ENCODE measurements at regions not wholly inside any gene's neighbourhood (a gene's known extent, or its start where the extent isn't known, plus 50 kb on each side); places are given as distances from the start of the nearest gene placed in this dataset.

DNA sequence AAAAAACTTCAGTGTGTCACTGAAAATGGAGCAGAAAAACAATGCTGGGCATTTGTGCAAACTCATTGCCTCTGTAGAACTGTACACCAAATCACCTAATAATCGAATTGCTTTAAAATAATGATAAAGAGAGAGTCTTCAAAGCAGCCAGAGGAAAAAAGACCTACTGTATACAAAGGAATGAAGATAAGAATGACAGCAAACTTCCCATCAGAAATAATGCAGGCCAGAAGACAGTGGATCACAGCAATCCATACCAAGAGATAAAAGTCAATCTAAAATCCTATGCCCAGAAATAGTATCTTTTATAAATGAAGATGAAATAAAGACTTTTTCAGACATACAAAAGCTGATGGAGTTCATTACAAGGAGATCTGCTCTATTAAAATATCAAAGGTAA is 134.7 kb upstream of the VEPH1 start:
- in situ Hi-C loops (cut with HindIII; ENCODE audit: low pct_ligation_motif_present, low sequenced_read_pairs): no loop called here
- H3K27ac ChIP-seq: no peak overlapping the region
- no peak for DNase-seq
- no peaks in the 10 kb centered on the region for H3K27me3 ChIP-seq (replicated peaks)
- H3K36me3 ChIP-seq (replicated peaks): no peaks in the 10 kb centered on the region
- H3K4me3 ChIP-seq (ENCODE audit: low read depth, low read length): no peak overlapping the region
- TF ChIP-seq, protein P1, sequence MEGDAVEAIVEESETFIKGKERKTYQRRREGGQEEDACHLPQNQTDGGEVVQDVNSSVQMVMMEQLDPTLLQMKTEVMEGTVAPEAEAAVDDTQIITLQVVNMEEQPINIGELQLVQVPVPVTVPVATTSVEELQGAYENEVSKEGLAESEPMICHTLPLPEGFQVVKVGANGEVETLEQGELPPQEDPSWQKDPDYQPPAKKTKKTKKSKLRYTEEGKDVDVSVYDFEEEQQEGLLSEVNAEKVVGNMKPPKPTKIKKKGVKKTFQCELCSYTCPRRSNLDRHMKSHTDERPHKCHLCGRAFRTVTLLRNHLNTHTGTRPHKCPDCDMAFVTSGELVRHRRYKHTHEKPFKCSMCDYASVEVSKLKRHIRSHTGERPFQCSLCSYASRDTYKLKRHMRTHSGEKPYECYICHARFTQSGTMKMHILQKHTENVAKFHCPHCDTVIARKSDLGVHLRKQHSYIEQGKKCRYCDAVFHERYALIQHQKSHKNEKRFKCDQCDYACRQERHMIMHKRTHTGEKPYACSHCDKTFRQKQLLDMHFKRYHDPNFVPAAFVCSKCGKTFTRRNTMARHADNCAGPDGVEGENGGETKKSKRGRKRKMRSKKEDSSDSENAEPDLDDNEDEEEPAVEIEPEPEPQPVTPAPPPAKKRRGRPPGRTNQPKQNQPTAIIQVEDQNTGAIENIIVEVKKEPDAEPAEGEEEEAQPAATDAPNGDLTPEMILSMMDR (IDR thresholded peaks at IDR 0.05; ENCODE audit: low read depth, low read length, missing control alignments): no peak

GRCh38 chr3:157633241-157633640 is 130.0 kb upstream of the VEPH1 start:
- TF ChIP-seq, protein P1 (IDR thresholded peaks at IDR 0.05; ENCODE audit: low read depth, low read length, missing control alignments): no peak
- no peaks in the 10 kb centered on the region for H3K27me3 ChIP-seq (replicated peaks)
- DNase-seq: no peak
- no peaks in the 10 kb centered on the region for H3K36me3 ChIP-seq (replicated peaks)
- no peak overlapping the region for H3K27ac ChIP-seq
- H3K4me3 ChIP-seq (ENCODE audit: low read depth, low read length): no peak overlapping the region
- in situ Hi-C loops (cut with HindIII; ENCODE audit: low pct_ligation_motif_present, low sequenced_read_pairs): no loop called here

DNA sequence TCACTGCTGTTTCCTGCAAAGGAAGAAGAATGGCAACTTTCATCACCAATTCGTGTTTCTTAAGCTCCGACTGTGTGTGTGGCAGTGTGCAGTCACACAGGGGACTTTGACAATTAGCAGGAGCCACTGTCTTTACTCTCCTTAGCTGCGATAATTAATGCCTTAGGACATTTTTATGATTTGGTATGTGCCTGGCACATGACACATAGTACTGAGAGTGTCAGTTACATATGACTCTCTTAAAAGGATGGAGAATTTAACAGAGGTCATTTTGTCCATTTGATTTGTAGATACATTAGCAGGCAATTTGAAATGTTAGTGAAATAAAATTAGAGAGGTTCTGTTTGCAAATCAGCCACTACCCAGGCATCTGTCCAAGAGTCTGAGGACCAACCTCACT is 128.9 kb upstream of the VEPH1 start:
- Histone ChIP-seq H3K27me3 (replicated peaks) (no peaks in the 10 kb centered on the region), H3K4me3 (ENCODE audit: low read depth, low read length) (no peak overlapping the region), H3K36me3 (replicated peaks) (no peaks in the 10 kb centered on the region), H3K27ac (no peak overlapping the region)
- TF ChIP-seq, protein P1 (IDR thresholded peaks at IDR 0.05; ENCODE audit: low read depth, low read length, missing control alignments): no peak
- in situ Hi-C loops (cut with HindIII; ENCODE audit: low pct_ligation_motif_present, low sequenced_read_pairs): no loop called here
- no peak for DNase-seq

GRCh38 chr3:157631478-157631877 is 128.3 kb upstream of the VEPH1 start:
- Histone ChIP-seq H3K4me3 (ENCODE audit: low read depth, low read length) (no peak overlapping the region), H3K36me3 (replicated peaks) (no peaks in the 10 kb centered on the region), H3K27ac (no peak overlapping the region), H3K27me3 (replicated peaks) (no peaks in the 10 kb centered on the region)
- in situ Hi-C loops (cut with HindIII; ENCODE audit: low pct_ligation_motif_present, low sequenced_read_pairs): no loop called here
- DNase-seq: no peak
- TF ChIP-seq, protein P1 (IDR thresholded peaks at IDR 0.05; ENCODE audit: low read depth, low read length, missing control alignments): no peak

DNA sequence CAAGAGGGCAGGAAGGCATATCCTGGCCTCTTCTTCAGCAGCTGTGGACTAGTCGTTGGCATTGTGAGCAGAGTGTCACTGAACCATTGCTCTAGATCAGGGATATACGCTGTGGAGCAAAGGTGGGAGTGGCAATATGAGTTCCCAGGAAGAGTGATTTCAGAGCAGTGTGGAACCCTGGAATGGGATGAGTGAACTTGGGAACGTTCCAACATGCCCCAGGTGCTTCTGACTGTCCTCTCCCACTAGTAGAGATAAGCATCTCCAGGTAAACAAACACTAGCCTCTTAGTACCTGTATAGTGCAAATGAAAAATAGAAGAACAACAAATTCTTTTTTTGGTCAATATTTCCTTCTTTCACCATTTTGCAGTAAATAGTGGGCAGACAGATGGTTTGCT is 123.6 kb upstream of the VEPH1 start:
- no peak overlapping the region for H3K27ac ChIP-seq
- TF ChIP-seq, protein P1 (IDR thresholded peaks at IDR 0.05; ENCODE audit: low read depth, low read length, missing control alignments): no peak
- no peaks in the 10 kb centered on the region for H3K27me3 ChIP-seq (replicated peaks)
- no peak for DNase-seq
- no peaks in the 10 kb centered on the region for H3K36me3 ChIP-seq (replicated peaks)
- in situ Hi-C loops (cut with HindIII; ENCODE audit: low pct_ligation_motif_present, low sequenced_read_pairs): no loop called here
- no peak overlapping the region for H3K4me3 ChIP-seq (ENCODE audit: low read depth, low read length)

DNA sequence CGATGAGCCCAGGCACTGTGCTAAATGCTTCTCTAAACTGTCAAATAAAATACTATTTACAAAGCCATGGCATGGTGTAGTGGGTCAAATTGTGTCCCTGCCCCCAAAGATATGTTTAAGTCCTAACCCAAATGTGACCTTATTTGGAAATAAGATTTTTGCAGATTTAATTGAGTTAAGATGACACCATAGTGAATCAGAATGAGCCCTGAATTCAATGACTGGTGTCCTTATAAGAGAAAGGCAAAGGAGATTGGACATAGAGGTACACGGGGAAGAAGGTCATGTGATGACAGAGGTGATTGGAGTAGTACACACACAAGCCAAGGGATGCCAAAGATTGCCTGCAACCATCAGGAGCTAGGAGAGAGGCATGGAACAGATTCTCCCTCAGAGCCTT is 121.6 kb upstream of the VEPH1 start:
- in situ Hi-C loops (cut with HindIII; ENCODE audit: low pct_ligation_motif_present, low sequenced_read_pairs): no loop called here
- TF ChIP-seq, protein P1 (IDR thresholded peaks at IDR 0.05; ENCODE audit: low read depth, low read length, missing control alignments): no peak
- no peak for DNase-seq
- no peak overlapping the region for H3K27ac ChIP-seq
- no peaks in the 10 kb centered on the region for H3K36me3 ChIP-seq (replicated peaks)
- H3K27me3 ChIP-seq (replicated peaks): no peaks in the 10 kb centered on the region
- no peak overlapping the region for H3K4me3 ChIP-seq (ENCODE audit: low read depth, low read length)
